D341Med (cell line): ENCODE measurements at regions not wholly inside any gene's neighbourhood (a gene's known extent, or its start where the extent isn't known, plus 50 kb on each side); places are given as distances from the start of the nearest gene placed in this dataset.

Source experiments
- DNase-seq: peaks from one replicate; pipeline ENCODE4 v3.0.0; 2012; ENCODE audit warnings: low spot score

GRCh38 chr3:43894176-43895049 lies 203.7 kb downstream of the ABHD5 start:
- DNase-seq: peak; percentile 36

- DNase-seq: no peak
Observed at GRCh38 chr3:43895573-43895972, 204.8 kb downstream of the ABHD5 start.

- no peak for DNase-seq
Observed at GRCh38 chr3:43902415-43902814, 211.7 kb downstream of the ABHD5 start.

- no peak for DNase-seq
Observed at GRCh38 chr3:43905157-43905556, 214.4 kb downstream of the ABHD5 start.

GRCh38 chr3:43906849-43907507 lies 216.2 kb downstream of the ABHD5 start:
- DNase-seq: no peak

- DNase-seq: no peak
Observed at GRCh38 chr3:43907508-43907858, 216.7 kb downstream of the ABHD5 start.

- DNase-seq: no peak
Observed at GRCh38 chr3:43908456-43908855, 217.7 kb downstream of the ABHD5 start.

- no peak for DNase-seq
Observed at GRCh38 chr3:43909149-43909548, 218.4 kb downstream of the ABHD5 start.

- no peak for DNase-seq
Observed at GRCh38 chr3:43910750-43911149, 220.0 kb downstream of the ABHD5 start.

- no peak for DNase-seq
Observed at GRCh38 chr3:43913036-43913948, 222.6 kb downstream of the ABHD5 start.

- DNase-seq: no peak
Observed at GRCh38 chr3:43914269-43914668, 223.5 kb downstream of the ABHD5 start.

GRCh38 chr3:43915546-43915945 lies 224.8 kb downstream of the ABHD5 start:
- no peak for DNase-seq

- DNase-seq: no peak
Observed at GRCh38 chr3:43917361-43917760, 226.6 kb downstream of the ABHD5 start.

GRCh38 chr3:43919029-43919428 lies 228.3 kb downstream of the ABHD5 start:
- no peak for DNase-seq

- DNase-seq: no peak
Observed at GRCh38 chr3:43921056-43921648, 230.4 kb downstream of the ABHD5 start.

- DNase-seq: no peak
Observed at GRCh38 chr3:43922374-43922773, 231.6 kb downstream of the ABHD5 start.

GRCh38 chr3:43923104-43923882 lies 232.6 kb downstream of the ABHD5 start:
- DNase-seq: no peak

GRCh38 chr3:43926055-43926454 lies 235.3 kb downstream of the ABHD5 start:
- DNase-seq: no peak

- DNase-seq: no peak
Observed at GRCh38 chr3:43932921-43933320, 242.2 kb downstream of the ABHD5 start.

- no peak for DNase-seq
Observed at GRCh38 chr3:43948013-43948412, 257.3 kb downstream of the ABHD5 start.

GRCh38 chr3:43949594-43949993 lies 258.9 kb downstream of the ABHD5 start:
- DNase-seq: no peak
